Germinal center (tissue), 1 donor: ENCODE measurements at regions not wholly inside any gene's neighbourhood (a gene's known extent, or its start where the extent isn't known, plus 50 kb on each side); places are given as distances from the start of the nearest gene placed in this dataset.
"Not testable (repeated sequence)": the region's sequence is repeated elsewhere in the genome, so short reads cannot be mapped to it uniquely, and the experiment has no call there.

Source experiments
- DNase-seq: peaks from one replicate; pipeline ENCODE4 v3.0.0; 2012; ENCODE audit warnings: mixed read lengths, low spot score

- no peak for DNase-seq
Measured at GRCh38 chr6:11486959-11487358, 50.6 kb upstream of the TMEM170B start.

- DNase-seq, result no peak
Measured at GRCh38 chr6:11486486-11486885, 51.1 kb upstream of the TMEM170B start.

- DNase-seq, result no peak
Measured at GRCh38 chr6:11486051-11486450, 51.5 kb upstream of the TMEM170B start.

GRCh38 chr6:11485271-11485670 lies 52.3 kb upstream of the TMEM170B start:
- no peak for DNase-seq

GRCh38 chr6:11484441-11484840 lies 53.1 kb upstream of the TMEM170B start:
- no peak for DNase-seq

- DNase-seq, result no peak
Measured at GRCh38 chr6:11482616-11483015, 54.9 kb upstream of the TMEM170B start.

GRCh38 chr6:11480541-11480940 lies 57.0 kb upstream of the TMEM170B start:
- no peak for DNase-seq

GRCh38 chr6:11479296-11479695 lies 58.3 kb upstream of the TMEM170B start:
- DNase-seq, result no peak

- DNase-seq, result no peak
Measured at GRCh38 chr6:11478586-11478985, 59.0 kb upstream of the TMEM170B start.

- no peak for DNase-seq
Measured at GRCh38 chr6:11475016-11475415, 62.5 kb upstream of the TMEM170B start.

GRCh38 chr6:11473008-11473740 lies 64.4 kb upstream of the TMEM170B start:
- no peak for DNase-seq

GRCh38 chr6:11471261-11471660 lies 66.3 kb upstream of the TMEM170B start:
- DNase-seq, result no peak

GRCh38 chr6:11469684-11470083 lies 67.9 kb upstream of the TMEM170B start:
- no peak for DNase-seq

- DNase-seq, result not testable (repeated sequence)
Measured at GRCh38 chr6:11468271-11468670, 69.3 kb upstream of the TMEM170B start.

GRCh38 chr6:11467364-11467763 lies 70.2 kb upstream of the TMEM170B start:
- no peak for DNase-seq

GRCh38 chr6:11463398-11463780 lies 74.2 kb upstream of the TMEM170B start:
- no peak for DNase-seq

GRCh38 chr6:11462742-11463397 lies 74.7 kb upstream of the TMEM170B start:
- DNase-seq, result no peak

- DNase-seq, result peak; percentile 78
Measured at GRCh38 chr6:11460837-11461661, 76.5 kb upstream of the TMEM170B start.

- DNase-seq, result peak; percentile 24
Measured at GRCh38 chr6:11460001-11460668, 77.4 kb upstream of the TMEM170B start.

GRCh38 chr6:11459079-11459610 lies 78.4 kb upstream of the TMEM170B start:
- DNase-seq, result peak; percentile 48

GRCh38 chr6:11458509-11458908 lies 79.0 kb upstream of the TMEM170B start:
- DNase-seq, result peak; percentile 22

GRCh38 chr6:11457422-11457821 lies 80.1 kb upstream of the TMEM170B start:
- not testable (repeated sequence) for DNase-seq
